ENCODE measurements at regions not wholly inside any gene's neighbourhood (a gene's known extent, or its start where the extent isn't known, plus 50 kb on each side); places are given as distances from the start of the nearest gene placed in this dataset.

DNA sequence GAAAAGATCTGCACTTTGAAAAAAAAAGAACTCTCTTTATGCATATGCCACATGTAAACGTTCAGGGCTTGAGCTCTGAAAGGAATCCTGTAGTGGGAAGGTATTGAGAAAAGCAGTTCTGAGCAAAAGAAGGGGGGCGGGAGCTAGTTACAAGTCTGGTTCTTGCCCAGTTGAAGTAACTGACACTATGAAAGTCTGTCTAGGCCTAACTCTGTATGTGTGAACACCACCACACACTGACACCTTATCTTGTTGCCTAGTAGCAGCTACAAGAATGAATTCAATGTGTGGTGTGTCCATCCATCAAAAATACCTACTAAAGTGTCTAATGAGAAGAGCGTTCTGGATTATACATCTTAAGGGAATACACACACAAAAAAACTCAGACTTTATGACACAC is 820.6 kb downstream of the DIAPH3 start:
- H3K27ac ChIP-seq (replicated peaks): no peak overlapping the region
- H3K4me3 ChIP-seq (replicated peaks; ENCODE audit: insufficient read depth, low read length): no peak overlapping the region
- H3K27me3 ChIP-seq (ENCODE audit: insufficient read depth, poor library complexity, severe bottlenecking): no peaks in the 10 kb centered on the region
- DNase-seq (ENCODE audit: low read depth in 1 of 2, low spot score in 1 of 2): no peak
- TF ChIP-seq, protein P1, sequence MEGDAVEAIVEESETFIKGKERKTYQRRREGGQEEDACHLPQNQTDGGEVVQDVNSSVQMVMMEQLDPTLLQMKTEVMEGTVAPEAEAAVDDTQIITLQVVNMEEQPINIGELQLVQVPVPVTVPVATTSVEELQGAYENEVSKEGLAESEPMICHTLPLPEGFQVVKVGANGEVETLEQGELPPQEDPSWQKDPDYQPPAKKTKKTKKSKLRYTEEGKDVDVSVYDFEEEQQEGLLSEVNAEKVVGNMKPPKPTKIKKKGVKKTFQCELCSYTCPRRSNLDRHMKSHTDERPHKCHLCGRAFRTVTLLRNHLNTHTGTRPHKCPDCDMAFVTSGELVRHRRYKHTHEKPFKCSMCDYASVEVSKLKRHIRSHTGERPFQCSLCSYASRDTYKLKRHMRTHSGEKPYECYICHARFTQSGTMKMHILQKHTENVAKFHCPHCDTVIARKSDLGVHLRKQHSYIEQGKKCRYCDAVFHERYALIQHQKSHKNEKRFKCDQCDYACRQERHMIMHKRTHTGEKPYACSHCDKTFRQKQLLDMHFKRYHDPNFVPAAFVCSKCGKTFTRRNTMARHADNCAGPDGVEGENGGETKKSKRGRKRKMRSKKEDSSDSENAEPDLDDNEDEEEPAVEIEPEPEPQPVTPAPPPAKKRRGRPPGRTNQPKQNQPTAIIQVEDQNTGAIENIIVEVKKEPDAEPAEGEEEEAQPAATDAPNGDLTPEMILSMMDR (IDR thresholded peaks at IDR 0.05; ENCODE audit: insufficient read depth, low read length): no peak
- TF ChIP-seq POLR2AphosphoS5 (IDR thresholded peaks at IDR 0.05; ENCODE audit: low read depth): no peak
- TF ChIP-seq, protein P2, sequence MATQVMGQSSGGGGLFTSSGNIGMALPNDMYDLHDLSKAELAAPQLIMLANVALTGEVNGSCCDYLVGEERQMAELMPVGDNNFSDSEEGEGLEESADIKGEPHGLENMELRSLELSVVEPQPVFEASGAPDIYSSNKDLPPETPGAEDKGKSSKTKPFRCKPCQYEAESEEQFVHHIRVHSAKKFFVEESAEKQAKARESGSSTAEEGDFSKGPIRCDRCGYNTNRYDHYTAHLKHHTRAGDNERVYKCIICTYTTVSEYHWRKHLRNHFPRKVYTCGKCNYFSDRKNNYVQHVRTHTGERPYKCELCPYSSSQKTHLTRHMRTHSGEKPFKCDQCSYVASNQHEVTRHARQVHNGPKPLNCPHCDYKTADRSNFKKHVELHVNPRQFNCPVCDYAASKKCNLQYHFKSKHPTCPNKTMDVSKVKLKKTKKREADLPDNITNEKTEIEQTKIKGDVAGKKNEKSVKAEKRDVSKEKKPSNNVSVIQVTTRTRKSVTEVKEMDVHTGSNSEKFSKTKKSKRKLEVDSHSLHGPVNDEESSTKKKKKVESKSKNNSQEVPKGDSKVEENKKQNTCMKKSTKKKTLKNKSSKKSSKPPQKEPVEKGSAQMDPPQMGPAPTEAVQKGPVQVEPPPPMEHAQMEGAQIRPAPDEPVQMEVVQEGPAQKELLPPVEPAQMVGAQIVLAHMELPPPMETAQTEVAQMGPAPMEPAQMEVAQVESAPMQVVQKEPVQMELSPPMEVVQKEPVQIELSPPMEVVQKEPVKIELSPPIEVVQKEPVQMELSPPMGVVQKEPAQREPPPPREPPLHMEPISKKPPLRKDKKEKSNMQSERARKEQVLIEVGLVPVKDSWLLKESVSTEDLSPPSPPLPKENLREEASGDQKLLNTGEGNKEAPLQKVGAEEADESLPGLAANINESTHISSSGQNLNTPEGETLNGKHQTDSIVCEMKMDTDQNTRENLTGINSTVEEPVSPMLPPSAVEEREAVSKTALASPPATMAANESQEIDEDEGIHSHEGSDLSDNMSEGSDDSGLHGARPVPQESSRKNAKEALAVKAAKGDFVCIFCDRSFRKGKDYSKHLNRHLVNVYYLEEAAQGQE (IDR thresholded peaks at IDR 0.05; ENCODE audit: insufficient replicate concordance, low read depth): no peak

DNA sequence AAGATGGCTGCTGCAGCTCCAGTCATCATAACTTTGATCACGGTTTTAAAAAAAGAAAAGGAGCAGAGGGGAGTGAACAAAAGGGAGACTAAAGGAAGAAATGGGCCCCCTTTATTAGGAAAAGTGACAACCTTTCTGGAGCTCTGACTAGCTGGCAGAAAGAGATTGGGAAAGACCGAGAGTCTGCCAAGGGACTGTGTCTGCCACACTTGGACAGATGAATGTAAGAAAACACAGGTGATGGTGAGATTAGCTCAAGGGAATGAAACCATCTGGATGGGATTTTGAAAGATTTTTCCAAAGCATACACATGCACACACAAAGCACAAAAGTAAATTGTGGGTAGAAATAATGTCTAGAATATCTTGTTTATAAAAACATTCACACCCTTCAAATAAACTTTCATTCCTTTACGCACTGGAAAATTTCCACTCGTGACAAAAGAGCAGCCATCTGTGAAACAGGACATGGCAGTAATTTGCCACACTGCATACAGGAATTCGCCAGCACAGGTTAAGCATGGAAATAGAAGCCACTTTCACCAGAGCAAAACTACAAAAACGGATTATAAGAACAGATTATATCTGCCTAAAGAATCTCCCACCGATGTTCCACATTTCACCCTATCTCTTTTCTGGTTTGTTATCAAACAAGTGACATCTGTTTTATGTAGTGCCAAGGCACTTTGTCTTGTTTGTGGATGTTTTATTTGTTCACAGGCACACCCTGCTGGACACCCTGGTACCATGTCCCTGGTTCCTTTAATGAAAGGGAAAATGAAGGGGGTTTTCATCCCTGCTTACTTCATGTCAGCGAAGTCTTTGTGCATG is 819.5 kb downstream of the DIAPH3 start:
- no peaks in the 10 kb centered on the region for H3K27me3 ChIP-seq (ENCODE audit: insufficient read depth, poor library complexity, severe bottlenecking)
- DNase-seq (ENCODE audit: low read depth in 1 of 2, low spot score in 1 of 2): no peak
- H3K4me3 ChIP-seq (replicated peaks; ENCODE audit: insufficient read depth, low read length): no peak overlapping the region
- TF ChIP-seq GABPA (IDR thresholded peaks at IDR 0.05; ENCODE audit: low read depth) (no peak), SPI1 (IDR thresholded peaks at IDR 0.05; ENCODE audit: borderline replicate concordance, low read depth) (no peak), POLR2AphosphoS5 (IDR thresholded peaks at IDR 0.05; ENCODE audit: low read depth) (no peak)
- TF ChIP-seq, protein P1 (IDR thresholded peaks at IDR 0.05; ENCODE audit: insufficient read depth, low read length): no peak
- TF ChIP-seq, protein P2 (IDR thresholded peaks at IDR 0.05; ENCODE audit: insufficient replicate concordance, low read depth): no peak
- no peak overlapping the region for H3K27ac ChIP-seq (replicated peaks)

DNA sequence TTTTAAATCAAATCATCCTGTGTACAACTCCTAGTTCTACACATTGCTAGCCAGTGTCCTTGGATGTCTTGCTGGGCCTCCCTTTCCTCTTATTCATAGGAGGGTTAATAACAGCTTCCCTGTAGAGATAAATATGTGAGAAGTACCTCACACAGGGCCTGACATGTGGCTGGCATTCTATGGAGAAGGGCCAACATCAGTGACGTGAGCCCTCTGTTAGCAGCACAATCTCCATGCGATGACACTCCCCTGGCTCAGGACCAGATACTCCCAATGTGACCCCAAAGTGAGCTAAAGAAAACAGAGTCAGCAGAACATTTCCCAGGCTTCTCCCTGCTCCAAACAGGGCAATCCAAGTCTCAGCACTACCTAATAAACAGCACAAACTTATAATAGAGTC is 818.4 kb downstream of the DIAPH3 start:
- DNase-seq (ENCODE audit: low read depth in 1 of 2, low spot score in 1 of 2): no peak
- TF ChIP-seq POLR2AphosphoS5 (IDR thresholded peaks at IDR 0.05; ENCODE audit: low read depth) (no peak), SPI1 (IDR thresholded peaks at IDR 0.05; ENCODE audit: borderline replicate concordance, low read depth) (no peak), GABPA (IDR thresholded peaks at IDR 0.05; ENCODE audit: low read depth) (no peak)
- TF ChIP-seq, protein P1 (IDR thresholded peaks at IDR 0.05; ENCODE audit: insufficient read depth, low read length): no peak
- TF ChIP-seq, protein P2 (IDR thresholded peaks at IDR 0.05; ENCODE audit: insufficient replicate concordance, low read depth): no peak
- Histone ChIP-seq H3K27me3 (ENCODE audit: insufficient read depth, poor library complexity, severe bottlenecking) (no peaks in the 10 kb centered on the region), H3K27ac (replicated peaks) (no peak overlapping the region), H3K4me3 (replicated peaks; ENCODE audit: insufficient read depth, low read length) (no peak overlapping the region)

Data from HL-60 (cell line).